Activated CD8-positive, alpha-beta memory T cell treated with anti-CD3 and anti-CD28 coated beads for 24 hours (primary cell): ENCODE measurements at regions not wholly inside any gene's neighbourhood (a gene's known extent, or its start where the extent isn't known, plus 50 kb on each side); places are given as distances from the start of the nearest gene placed in this dataset.

Experiments used
- DNase-seq: peaks from one replicate; pipeline ENCODE4 v3.0.0-alpha.2; 2020

GRCh38 chr14:98622208-98623051 is 649.6 kb downstream of the BCL11B start:
- no peak for DNase-seq

DNA sequence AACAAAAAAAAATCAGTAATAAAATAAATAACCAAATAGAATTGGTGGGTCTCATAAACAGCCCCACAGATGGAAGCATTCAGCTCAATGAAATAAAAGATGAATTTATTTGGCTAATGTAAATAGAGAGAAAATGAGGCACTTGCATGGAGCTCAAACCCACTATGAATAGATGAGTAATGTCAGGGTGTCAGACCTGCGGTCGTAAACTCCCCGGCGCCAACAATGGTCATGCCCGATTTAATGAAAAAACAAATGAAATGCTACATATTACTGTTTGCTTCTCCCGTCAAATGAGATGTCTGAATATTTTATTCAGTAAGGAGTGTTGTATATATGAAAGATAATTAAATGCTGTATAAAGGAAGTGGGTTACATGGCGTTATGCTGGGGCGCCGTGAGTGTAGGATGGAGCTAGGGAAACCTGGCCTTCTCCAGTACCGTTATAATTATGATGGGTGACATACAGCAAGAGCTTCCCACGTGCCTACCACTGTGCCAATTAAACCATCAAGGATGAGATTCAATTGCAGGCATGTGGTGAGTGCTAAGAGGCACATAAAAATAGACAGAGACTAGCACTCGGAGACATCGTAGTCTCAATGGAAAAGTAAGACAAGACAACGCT is 648.1 kb downstream of the BCL11B start:
- no peak for DNase-seq

GRCh38 chr14:98633380-98633779 is 638.6 kb downstream of the BCL11B start:
- no peak for DNase-seq

- no peak for DNase-seq
Observed at GRCh38 chr14:98634043-98634820, 637.8 kb downstream of the BCL11B start.

GRCh38 chr14:98638366-98638765 is 633.6 kb downstream of the BCL11B start:
- DNase-seq, result no peak

DNA sequence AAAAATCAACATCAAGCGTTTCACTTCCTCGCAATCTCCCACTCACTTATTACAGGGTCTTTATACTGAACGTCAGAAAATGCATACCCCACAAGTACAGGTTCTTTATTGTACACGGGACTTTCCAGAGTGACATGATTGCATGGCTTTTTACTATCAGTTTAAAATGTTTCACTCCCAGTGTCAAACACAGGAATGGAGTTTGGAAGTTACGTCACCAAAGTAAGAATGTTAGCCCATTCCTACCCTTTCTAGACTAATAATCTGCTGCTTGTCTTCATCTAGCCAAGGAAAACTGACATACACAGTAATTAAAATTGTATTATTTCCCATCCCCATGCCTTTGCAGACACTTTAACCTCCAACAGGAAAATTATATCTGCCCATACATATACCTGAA is 624.2 kb downstream of the BCL11B start:
- DNase-seq, result no peak

DNA sequence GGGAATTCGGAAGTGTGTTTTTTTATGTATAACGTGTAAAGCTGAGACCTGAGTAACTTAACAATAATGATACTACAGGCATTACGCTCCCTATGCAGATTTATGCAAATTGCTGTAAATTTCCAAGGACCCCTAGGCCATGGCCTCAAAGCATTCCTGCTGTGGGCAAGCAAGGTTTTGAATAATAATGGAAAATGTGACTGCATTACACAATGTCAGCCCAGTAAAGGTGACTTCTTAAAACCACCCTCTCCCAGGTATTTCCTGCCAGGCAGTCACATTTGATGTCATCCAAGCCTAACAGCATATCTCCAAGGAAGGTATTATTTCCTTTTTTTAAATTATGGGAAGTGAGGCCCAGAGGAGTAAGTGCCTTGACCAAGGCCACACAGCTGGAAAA is 621.0 kb downstream of the BCL11B start:
- DNase-seq, result no peak

- DNase-seq, result no peak
Observed at GRCh38 chr14:98665007-98665406, 607.0 kb downstream of the BCL11B start.

- DNase-seq, result no peak
Observed at GRCh38 chr14:98666545-98666944, 605.5 kb downstream of the BCL11B start.

GRCh38 chr14:98682033-98682432 is 590.0 kb downstream of the BCL11B start:
- DNase-seq, result no peak

DNA sequence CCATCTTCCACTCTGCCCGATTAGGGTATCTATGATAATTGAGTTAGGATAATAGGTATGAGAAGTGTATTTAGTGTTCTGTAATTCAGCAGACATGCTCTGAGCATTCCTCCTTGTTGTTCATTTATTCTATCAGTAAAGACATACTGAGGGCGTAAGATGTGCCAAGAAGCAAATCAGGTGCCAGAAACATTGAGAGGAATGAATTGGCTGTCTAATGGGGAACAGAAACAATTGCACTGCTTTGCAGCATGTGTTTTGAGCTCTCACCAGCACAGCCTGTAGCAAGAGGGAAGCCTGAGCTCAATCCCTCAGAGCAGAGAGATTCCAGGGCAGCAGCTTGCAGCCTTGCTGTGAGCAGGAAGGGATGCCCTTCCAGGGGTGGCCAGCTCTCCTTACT is 589.3 kb downstream of the BCL11B start:
- no peak for DNase-seq

DNA sequence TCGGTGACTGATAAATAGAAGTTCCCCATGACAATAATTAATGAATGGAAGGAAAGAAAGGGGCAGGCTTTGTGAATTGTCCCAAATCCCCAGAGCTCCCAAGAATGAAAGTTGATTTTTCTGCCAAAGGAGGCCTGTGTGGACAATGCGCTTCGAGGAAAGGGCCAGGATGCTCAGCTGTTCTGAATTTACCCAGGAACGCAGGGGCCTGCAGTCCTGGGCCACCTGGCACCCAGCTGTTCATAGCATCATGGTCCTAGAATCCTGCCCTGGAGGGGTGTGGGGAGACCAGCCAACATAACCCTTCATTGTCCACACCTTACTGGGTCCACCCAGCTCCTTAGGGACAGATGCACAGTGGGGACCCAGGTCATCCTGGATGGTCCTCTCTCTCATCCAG is 587.5 kb downstream of the BCL11B start:
- DNase-seq, result no peak

DNA sequence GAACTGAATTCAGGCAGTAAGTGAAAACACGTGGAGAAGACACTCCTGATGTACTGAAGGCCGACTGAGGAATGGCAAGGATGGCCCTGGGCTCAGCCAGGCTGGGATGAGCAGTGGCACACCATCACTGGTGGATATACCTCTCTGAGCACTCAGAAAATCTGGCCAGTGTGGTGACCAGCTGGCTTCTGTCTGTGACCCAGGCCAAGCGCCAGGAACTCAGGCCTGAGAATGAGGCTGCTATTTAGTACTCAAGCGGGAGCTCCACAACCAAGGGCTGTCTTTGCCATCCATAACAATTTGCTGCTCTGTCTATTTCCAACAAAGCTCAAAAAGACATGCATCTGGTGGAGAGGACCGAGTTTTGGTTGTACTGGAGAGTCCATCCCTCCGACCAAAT is 586.3 kb downstream of the BCL11B start:
- DNase-seq, result no peak

GRCh38 chr14:98688446-98688845 is 583.6 kb downstream of the BCL11B start:
- DNase-seq, result no peak

GRCh38 chr14:98689951-98690350 is 582.0 kb downstream of the BCL11B start:
- DNase-seq, result no peak

DNA sequence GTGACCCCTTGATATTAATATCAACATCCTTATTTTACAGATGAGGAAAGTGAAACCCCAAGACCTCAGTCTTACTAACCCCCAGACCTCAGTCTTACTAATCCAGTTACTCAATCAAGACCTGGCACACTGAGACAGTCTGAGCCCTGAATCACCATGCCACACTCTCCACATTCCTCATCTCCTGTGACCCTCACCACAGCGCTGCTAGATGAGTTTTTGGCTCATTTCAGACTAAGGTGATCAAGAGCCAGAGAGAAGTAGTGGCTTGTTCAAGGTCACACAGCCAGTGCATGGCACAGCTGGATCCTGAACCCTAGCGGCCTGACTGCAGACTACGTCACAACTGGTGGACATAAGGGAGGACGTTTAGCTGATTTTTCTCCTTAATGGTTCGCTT is 579.2 kb downstream of the BCL11B start:
- DNase-seq, result no peak

DNA sequence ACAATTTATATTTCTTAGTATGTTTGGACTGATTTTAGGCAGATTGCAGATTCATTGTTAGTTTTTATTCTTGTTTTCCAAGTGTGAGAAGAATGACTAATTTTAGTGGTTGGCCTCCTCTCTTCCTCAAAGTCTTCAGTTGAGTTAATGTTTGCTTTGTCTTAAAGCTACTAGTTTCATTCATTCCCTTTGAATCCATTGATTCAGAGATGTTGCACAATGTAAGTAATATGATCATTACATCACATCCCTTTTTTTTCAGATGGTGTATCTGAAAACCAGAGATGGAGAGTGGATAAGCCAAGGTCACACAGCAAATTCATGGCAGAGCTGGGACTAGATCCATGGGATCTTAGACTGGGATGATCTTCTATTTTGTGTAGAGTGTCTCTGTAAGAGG is 577.5 kb downstream of the BCL11B start:
- no peak for DNase-seq

DNA sequence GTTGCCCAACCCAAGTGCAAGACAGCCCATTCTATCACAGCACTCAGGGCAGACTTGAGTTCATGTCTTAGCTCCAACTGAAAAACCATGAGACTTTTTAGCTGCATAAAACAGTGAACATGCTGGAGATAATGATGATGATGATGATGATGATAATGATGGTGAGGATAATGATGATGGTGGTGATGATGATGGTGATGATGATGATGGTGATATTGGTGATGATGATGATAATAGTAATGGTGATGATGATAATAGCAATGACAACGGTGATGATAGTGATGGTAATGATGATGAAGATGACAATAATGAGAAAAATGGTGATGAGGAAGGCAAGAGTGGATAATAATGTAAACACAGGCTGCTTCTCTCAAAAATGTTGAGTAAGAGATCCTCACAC is 576.2 kb downstream of the BCL11B start:
- no peak for DNase-seq

DNA sequence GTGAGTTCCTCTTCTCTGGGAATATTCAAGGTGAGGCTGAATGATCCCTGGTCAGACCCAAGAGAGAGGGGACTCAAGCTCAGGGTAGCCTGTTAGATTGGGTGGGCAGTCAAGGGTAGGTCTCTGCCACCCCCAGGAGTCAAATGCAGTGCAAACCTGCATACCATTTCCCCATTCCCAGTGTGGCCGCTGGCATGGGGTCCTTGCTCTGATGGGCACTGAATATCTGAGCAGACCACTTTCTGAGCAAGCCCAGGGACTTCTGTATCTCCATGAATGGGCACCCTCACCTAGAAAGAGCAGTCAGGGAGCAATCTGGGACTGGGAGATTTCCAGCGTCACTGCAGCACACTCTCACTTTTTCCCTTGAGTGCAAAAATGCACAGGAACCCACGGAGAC is 573.7 kb downstream of the BCL11B start:
- no peak for DNase-seq

DNA sequence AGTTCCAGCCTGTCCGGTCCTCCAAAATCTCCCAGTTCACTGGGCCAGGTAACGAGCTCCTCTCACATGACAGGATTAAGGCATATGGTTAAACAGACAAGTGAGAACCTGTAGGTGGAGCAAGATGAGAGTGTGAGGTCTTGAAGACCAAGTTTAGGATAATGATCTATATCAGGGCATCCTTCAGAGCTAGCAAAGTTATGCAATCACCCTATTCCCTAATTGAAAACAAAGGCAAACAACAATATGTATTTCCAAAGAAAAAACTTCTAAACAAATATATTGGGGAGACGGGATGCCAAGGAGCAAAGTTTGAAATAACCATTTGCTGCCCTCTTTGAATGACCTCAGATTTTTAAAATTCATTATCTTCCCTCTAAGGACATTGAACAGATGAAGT is 571.2 kb downstream of the BCL11B start:
- no peak for DNase-seq

DNA sequence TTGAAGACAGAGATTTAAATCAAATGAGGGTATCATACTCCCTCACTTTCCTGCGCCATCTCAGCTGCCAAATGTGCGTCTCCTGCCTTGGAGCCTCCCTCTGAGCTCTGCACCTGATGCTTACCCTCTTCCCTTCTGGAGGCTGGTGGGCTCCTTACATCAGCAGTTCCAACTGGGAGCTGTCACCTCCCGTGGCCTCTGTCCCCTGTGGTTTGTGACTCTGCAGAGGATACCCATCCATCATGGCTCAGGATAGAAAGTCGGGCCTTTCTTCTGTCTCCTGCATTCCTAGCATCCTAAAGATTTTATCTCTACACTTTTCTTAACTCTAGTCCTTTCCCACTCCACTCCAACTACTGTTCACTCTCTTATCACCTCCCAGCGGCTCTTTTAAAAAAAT is 570.6 kb downstream of the BCL11B start:
- no peak for DNase-seq

GRCh38 chr14:98704441-98704840 is 567.6 kb downstream of the BCL11B start:
- peak; percentile 68 for DNase-seq

GRCh38 chr14:98705871-98706300 is 566.1 kb downstream of the BCL11B start:
- DNase-seq, result no peak

DNA sequence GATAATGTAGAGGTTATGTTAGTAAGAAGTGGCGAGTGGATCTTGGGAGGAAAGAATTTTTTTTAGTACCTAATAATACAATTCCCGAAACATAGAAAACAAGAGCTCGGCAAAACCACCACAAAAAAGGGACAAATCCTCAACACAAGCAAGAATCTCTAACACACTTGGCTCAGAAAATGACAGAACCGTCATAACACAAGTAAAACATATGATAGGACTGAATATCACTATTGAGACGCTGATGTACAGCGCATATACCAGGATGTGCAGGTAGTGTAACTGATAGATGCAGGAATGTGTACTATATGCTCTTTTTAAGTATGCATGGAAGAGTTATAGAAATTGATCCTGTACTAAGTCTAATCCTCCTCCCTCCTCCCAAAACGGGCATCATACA is 564.5 kb downstream of the BCL11B start:
- DNase-seq, result no peak
